Muscle layer of colon (tissue), 2 donors: ENCODE measurements at regions not wholly inside any gene's neighbourhood (a gene's known extent, or its start where the extent isn't known, plus 50 kb on each side); places are given as distances from the start of the nearest gene placed in this dataset.
"Not testable (repeated sequence)": the region's sequence is repeated elsewhere in the genome, so short reads cannot be mapped to it uniquely, and the experiment has no call there.

Experiments used
- H3K27ac ChIP-seq: one replicate; pipeline ENCODE4 v1.7.0; 2013; ENCODE audit warnings: low read depth, mild to moderate bottlenecking, low read length, moderate library complexity
- H3K27me3 ChIP-seq, 2 donors: one replicate each; pipeline ENCODE4 v1.7.0; 2013; ENCODE audit warnings: low read length in 2 of 2, mild to moderate bottlenecking in 2 of 2; ENCODE audit not compliant: insufficient read depth in 2 of 2, control insufficient read depth in 1 of 2
- H3K36me3 ChIP-seq: one replicate; pipeline ENCODE4 v1.7.0; 2013; ENCODE audit warnings: mild to moderate bottlenecking, low read length; ENCODE audit not compliant: insufficient read depth
- H3K4me1 ChIP-seq: one replicate; pipeline ENCODE4 v1.7.0; 2013; ENCODE audit warnings: mild to moderate bottlenecking, low read length; ENCODE audit not compliant: insufficient read depth
- H3K4me3 ChIP-seq, 2 donors: one replicate each; pipeline ENCODE4 v1.7.0; 2013; ENCODE audit warnings: low read length in 2 of 2, low read depth in 1 of 2, mild to moderate bottlenecking in 1 of 2, moderate library complexity in 1 of 2
- H3K9ac ChIP-seq: one replicate; pipeline ENCODE4 v1.7.0; 2013; ENCODE audit warnings: low read length
- H3K9me3 ChIP-seq: one replicate; pipeline ENCODE4 v1.7.0; 2013; ENCODE audit warnings: mild to moderate bottlenecking, low read length
- donor health status: abdominal sarcoma.
- donor health status: Adenocarcinoma of cecum.

DNA sequence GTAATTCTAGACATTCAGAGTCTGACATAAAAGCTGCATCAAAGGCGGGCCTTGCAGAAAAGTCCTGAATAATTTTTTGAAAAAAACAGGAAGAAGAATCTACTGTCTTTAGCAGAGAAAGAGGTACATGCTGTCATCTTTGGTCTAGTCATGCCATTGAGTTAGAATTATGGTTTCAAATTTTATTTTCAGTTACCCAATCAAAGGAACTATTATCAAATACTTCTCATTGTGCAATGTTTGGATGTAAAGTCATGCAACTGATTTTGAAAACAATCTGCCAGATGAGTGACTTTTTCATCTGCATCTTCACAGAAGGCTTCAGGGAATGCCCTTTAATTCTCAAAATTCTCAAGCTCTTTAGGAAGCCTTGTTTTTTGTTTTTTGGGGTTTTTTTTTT lies 803.5 kb downstream of the FLRT2 start:
- H3K4me1 ChIP-seq = no peaks in the 10 kb centered on the region
- no peak overlapping the region for H3K9ac ChIP-seq
- H3K9me3 ChIP-seq = no peaks in the 10 kb centered on the region
- no peaks in the 10 kb centered on the region for H3K36me3 ChIP-seq
- H3K27ac ChIP-seq = no peak overlapping the region
- H3K4me3 ChIP-seq = no peak overlapping the region
- no peaks in the 10 kb centered on the region for H3K27me3 ChIP-seq

DNA sequence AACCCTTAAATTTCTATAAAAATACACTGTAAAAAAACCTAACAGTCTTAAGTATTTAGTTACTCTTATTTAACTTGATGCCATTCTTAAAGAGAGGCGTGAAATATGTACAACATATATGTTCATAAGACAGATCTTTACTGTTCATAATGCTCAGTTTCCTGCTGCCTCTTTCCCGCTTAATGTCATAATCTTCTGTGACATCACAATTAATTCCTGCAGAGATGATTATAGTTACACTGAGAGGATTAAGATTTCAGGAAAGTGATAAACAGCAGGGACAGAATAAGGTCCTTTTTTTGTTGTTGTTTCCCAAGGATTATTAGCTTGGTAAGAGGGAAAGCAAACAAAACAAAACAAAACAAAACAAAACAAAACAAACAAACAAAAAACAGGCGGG lies 801.4 kb downstream of the FLRT2 start:
- Histone ChIP-seq H3K4me1 (no peaks in the 10 kb centered on the region), H3K9me3 (no peaks in the 10 kb centered on the region), H3K4me3 (no peak overlapping the region), H3K9ac (no peak overlapping the region), H3K27ac (no peak overlapping the region), H3K36me3 (no peaks in the 10 kb centered on the region), H3K27me3 (no peaks in the 10 kb centered on the region)

DNA sequence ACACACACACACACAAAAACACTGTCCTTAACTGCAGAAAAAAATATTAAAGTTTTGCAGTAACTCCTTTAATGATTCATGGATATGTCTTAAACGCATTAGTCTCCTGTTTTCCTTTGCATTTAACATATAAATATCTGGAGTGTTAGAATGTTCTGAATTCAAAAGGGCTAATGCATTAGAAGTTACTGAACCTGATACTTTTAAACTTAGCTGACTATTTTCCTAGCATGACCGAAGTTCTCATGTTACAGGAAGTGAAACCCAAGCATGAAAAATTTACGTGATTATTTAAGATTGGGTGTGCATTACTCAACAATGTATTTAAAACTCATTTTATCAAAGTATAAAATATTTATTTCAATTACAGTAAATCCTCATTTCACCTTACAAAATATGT lies 791.2 kb downstream of the FLRT2 start:
- no peaks in the 10 kb centered on the region for H3K27me3 ChIP-seq
- H3K36me3 ChIP-seq = no peaks in the 10 kb centered on the region
- no peak overlapping the region for H3K4me3 ChIP-seq
- no peaks in the 10 kb centered on the region for H3K9me3 ChIP-seq
- no peak overlapping the region for H3K9ac ChIP-seq
- H3K4me1 ChIP-seq = no peaks in the 10 kb centered on the region
- H3K27ac ChIP-seq = no peak overlapping the region

DNA sequence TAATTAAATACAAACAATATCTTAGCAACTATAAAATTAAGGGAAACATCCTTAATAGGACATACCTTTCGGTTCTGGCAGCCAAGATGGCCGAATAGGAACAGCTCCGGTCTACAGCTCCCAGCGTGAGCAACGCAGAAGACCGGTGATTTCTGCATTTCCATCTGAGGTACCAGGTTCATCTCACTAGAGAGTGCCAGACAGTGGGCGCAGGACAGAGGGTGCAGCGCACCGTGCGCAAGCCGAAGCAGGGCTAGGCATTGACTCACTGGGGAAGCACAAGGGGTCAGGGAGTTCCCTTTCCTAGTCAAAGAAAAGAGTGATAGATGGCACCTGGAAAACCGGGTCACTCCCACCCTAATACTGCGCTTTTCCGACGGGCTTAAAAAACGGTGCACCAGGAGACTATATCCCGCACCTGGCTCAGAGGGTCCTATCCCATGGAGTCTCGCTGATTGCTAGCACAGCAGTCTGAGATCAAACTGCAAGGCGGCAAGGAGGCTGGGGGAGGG lies 782.3 kb downstream of the FLRT2 start:
- not testable (repeated sequence) for H3K4me1 ChIP-seq, H3K27ac ChIP-seq, H3K36me3 ChIP-seq

DNA sequence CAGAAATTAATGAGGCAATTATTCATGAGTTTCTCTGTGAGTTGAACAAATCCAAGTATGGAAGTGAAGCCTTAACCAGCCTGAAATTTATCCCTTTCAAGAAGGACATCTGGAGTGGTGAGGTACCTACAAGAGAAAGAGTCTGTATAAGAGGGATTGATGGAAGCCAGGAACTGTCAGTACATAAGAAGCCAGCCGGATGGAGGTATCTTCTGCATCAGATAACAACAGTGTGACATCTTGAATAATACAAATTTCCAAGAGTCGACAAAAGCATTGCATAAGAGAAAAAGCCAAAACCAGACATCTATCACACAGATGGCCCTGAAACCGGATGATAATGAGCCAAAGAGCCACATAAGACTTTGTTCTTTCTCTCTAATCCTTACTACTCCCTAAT lies 781.2 kb downstream of the FLRT2 start:
- Histone ChIP-seq H3K4me3 (no peak overlapping the region), H3K4me1 (no peaks in the 10 kb centered on the region), H3K27me3 (no peaks in the 10 kb centered on the region), H3K27ac (no peak overlapping the region), H3K9me3 (peaks cover 3% of the 10 kb centered on the region), H3K9ac (no peak overlapping the region), H3K36me3 (no peaks in the 10 kb centered on the region)

More for the DNA sequence above, 782.3 kb downstream of the FLRT2 start:
- H3K9ac ChIP-seq, H3K4me3 ChIP-seq, H3K27me3 ChIP-seq, H3K9me3 ChIP-seq: not testable (repeated sequence)

DNA sequence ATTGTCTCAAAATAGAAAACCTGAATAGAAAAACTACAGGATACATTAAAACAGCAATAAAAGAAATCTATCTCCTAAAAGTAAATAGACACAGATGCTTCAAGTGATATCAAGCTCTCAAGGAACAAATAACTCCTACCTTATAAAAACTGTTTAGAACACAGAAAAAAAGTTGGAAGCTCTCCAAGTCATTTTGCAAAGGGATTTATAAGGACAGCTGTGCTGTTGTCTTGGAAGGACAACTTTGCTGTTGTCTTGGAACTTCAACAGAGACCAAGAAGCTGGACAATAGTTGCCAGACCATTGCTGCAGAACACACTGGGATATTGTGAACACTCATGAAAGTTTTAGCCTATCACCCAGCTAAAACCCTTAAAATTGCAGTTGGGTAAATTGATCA lies 780.7 kb downstream of the FLRT2 start:
- H3K9ac ChIP-seq = no peak overlapping the region
- no peaks in the 10 kb centered on the region for H3K36me3 ChIP-seq
- H3K4me3 ChIP-seq = no peak overlapping the region
- H3K4me1 ChIP-seq = no peaks in the 10 kb centered on the region
- H3K27me3 ChIP-seq = no peaks in the 10 kb centered on the region
- peaks cover 3% of the 10 kb centered on the region for H3K9me3 ChIP-seq
- no peak overlapping the region for H3K27ac ChIP-seq

DNA sequence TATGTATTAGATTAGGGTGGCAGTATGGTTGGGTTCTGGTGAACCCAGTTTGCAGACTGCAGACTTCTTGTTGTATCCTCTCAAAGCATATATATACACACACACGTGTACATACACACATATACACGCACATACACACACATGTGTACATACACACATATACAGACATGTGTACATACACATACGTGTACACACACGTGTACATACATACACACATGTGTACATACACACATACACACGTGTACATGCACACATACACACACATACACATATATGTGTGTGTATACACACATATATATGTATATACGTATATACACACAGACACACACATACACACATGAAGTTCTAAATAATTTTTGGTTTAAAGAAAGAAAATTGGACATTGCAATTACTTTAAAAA lies 780.2 kb downstream of the FLRT2 start:
- H3K4me1 ChIP-seq = no peaks in the 10 kb centered on the region
- no peak overlapping the region for H3K9ac ChIP-seq
- peaks cover 3% of the 10 kb centered on the region for H3K9me3 ChIP-seq
- H3K4me3 ChIP-seq = no peak overlapping the region
- H3K27ac ChIP-seq = no peak overlapping the region
- no peaks in the 10 kb centered on the region for H3K27me3 ChIP-seq
- no peaks in the 10 kb centered on the region for H3K36me3 ChIP-seq

DNA sequence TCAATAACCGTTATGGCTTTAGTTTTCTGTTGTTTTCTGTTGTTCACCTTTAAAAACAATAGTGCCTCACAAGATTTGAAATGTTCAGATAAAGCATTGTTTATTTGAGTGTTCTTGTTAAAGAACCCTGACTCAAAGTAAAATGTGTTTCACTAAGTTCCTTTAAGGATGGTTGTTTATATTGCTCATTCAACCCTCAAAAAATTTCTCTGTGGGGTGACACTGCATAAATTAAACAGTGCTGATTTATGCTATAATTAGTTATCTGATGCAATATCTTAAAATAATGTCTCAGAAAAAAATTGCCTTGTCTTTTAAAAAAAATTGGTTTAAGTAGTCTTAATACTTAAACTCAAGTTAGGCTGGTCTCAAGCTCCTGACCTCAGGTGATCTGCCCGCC lies 775.1 kb downstream of the FLRT2 start:
- Histone ChIP-seq H3K36me3 (no peaks in the 10 kb centered on the region), H3K9ac (no peak overlapping the region), H3K27ac (no peak overlapping the region), H3K4me1 (no peaks in the 10 kb centered on the region), H3K27me3 (no peaks in the 10 kb centered on the region), H3K9me3 (no peaks in the 10 kb centered on the region), H3K4me3 (no peak overlapping the region)

DNA sequence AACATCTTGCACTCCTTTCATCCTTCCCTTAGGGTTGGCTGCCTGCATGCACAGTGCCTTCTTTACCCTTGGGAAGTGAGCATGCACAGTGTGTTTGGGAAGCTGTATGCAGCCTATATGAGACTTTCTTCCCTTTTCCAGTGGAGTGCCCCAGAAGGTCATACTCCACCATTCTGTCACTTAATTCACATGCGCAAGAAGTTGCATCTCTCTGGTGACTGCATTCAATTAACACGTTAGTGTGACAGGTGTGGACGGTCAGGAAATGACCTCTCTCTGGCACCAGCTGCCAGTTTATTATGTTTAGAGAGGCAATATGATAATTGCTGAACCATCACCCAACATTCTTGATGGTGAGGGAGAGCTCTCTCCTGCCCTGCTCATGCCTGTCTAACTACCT lies 770.0 kb downstream of the FLRT2 start:
- Histone ChIP-seq H3K27ac (no peak overlapping the region), H3K4me1 (no peaks in the 10 kb centered on the region), H3K9ac (no peak overlapping the region), H3K4me3 (no peak overlapping the region), H3K27me3 (no peaks in the 10 kb centered on the region), H3K36me3 (no peaks in the 10 kb centered on the region), H3K9me3 (no peaks in the 10 kb centered on the region)

DNA sequence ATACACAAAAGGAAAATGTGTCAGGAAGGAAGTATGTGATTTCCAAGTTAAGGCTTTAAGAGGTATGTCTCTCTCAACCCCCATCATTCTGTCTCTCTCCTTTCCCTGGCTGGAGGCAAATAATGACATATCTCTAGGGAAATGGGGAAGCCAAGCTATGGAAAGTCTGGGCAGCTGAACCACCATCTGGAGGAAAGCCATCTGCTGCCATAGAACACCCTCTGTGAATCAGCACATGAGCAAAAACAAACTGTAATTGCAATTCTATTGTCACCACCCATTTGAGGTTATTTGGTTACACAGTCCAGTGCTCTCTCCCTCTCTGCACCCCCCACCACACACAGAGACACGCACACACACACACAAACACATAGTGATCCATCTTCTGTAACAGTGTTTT lies 766.2 kb downstream of the FLRT2 start:
- Histone ChIP-seq H3K27me3 (no peaks in the 10 kb centered on the region), H3K4me3 (no peak overlapping the region), H3K4me1 (no peaks in the 10 kb centered on the region), H3K36me3 (no peaks in the 10 kb centered on the region), H3K9me3 (no peaks in the 10 kb centered on the region), H3K27ac (no peak overlapping the region), H3K9ac (no peak overlapping the region)

DNA sequence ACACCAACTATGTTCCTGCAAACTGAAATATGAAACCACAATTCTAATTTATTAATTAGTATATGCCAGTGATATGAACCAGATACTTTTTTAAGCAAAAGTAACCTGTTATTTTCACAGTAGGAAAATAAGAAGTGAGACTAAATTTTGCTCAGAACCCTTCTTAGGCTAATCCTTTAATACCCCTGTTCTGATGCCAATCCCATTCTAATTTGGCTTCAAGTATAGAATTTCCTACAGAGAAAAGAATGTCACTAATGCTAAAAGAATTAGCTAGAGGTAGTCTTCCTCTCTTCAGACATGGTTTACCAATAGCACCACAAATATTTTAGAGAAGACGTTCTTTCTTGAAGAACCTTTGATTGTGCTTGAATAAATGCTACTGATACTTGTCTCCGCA lies 758.4 kb downstream of the FLRT2 start:
- Histone ChIP-seq H3K27ac (no peak overlapping the region), H3K9me3 (no peaks in the 10 kb centered on the region), H3K9ac (no peak overlapping the region), H3K27me3 (no peaks in the 10 kb centered on the region), H3K36me3 (no peaks in the 10 kb centered on the region), H3K4me1 (no peaks in the 10 kb centered on the region), H3K4me3 (no peak overlapping the region)

DNA sequence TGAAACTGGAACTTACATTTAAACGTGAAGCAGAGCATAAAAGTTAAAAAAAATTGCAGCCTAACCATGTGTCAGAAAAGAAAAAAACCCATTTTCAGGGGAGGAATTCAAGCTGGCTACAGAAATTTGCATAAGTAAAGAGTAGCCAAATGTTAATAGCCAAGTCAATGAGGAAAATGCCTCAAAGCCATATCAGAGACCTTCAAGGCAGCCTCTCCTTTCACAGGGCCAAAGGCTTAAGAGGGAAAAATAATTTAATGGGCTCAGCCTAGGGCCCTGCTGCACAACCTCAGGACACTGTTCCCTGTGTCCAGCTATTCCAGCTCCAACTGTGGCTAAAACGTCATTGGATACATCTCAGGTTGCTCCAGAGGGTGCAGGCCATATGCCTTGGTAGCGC lies 749.5 kb downstream of the FLRT2 start:
- no peaks in the 10 kb centered on the region for H3K4me1 ChIP-seq
- no peak overlapping the region for H3K27ac ChIP-seq
- no peak overlapping the region for H3K4me3 ChIP-seq
- H3K27me3 ChIP-seq = no peaks in the 10 kb centered on the region
- no peaks in the 10 kb centered on the region for H3K36me3 ChIP-seq
- no peak overlapping the region for H3K9ac ChIP-seq
- H3K9me3 ChIP-seq = no peaks in the 10 kb centered on the region
